Adipocyte (in vitro differentiated cells): ENCODE measurements at regions not wholly inside any gene's neighbourhood (a gene's known extent, or its start where the extent isn't known, plus 50 kb on each side); places are given as distances from the start of the nearest gene placed in this dataset.
"Not testable (repeated sequence)": the region's sequence is repeated elsewhere in the genome, so short reads cannot be mapped to it uniquely, and the experiment has no call there.

Source experiments
- DNase-seq: peaks from one replicate; pipeline ENCODE4 v3.0.0-alpha.2; 2015; ENCODE audit warnings: low read depth
- H3K27me3 ChIP-seq: replicated peaks from 2 replicates; pipeline ENCODE4 v1.7.0; 2013; ENCODE audit warnings: mild to moderate bottlenecking, low read length, moderate library complexity; ENCODE audit not compliant: control insufficient read depth, insufficient read depth
- H3K36me3 ChIP-seq: 2 replicates; pipeline ENCODE4 v1.7.0; 2013; ENCODE audit warnings: low read length, mild to moderate bottlenecking, moderate library complexity; ENCODE audit not compliant: control insufficient read depth, insufficient read depth, severe bottlenecking
- H3K4me1 ChIP-seq: 2 replicates; pipeline ENCODE4 v1.7.0; 2013; ENCODE audit warnings: mild to moderate bottlenecking, low read length, moderate library complexity; ENCODE audit not compliant: control insufficient read depth, insufficient read depth
- H3K4me3 ChIP-seq: 2 replicates; pipeline ENCODE4 v1.7.0; 2013; ENCODE audit warnings: mild to moderate bottlenecking, low read length, moderate library complexity
- H3K9ac ChIP-seq: 2 replicates; pipeline ENCODE4 v1.7.0; 2013; ENCODE audit warnings: mild to moderate bottlenecking, low read length, moderate library complexity
- H3K9me3 ChIP-seq: 2 replicates; pipeline ENCODE4 v1.7.0; 2013; ENCODE audit warnings: mild to moderate bottlenecking, low read length, moderate library complexity; ENCODE audit not compliant: control insufficient read depth

DNA sequence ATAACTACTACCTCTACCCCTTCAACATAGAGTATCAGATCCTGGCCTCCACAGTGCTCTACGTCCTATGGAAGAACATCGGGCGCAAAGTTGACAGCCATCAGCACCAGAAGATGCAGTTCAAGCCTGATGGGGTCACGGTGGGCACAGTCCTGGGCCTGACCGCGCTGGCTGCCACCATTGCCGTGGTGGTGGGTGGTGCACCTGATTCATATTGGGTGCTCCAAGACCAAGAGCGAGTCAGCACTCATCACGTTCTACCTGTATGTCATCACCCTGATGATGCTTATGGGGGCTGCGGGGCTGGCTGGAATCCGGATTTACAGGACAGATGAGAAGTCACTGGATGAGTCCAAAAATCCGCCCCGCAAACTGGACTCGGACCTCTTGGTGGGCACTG is 846.4 kb downstream of the RPIA start:
- H3K36me3 ChIP-seq, H3K27me3 ChIP-seq, DNase-seq, H3K9me3 ChIP-seq, H3K9ac ChIP-seq, H3K4me3 ChIP-seq, H3K4me1 ChIP-seq: not testable (repeated sequence)

DNA sequence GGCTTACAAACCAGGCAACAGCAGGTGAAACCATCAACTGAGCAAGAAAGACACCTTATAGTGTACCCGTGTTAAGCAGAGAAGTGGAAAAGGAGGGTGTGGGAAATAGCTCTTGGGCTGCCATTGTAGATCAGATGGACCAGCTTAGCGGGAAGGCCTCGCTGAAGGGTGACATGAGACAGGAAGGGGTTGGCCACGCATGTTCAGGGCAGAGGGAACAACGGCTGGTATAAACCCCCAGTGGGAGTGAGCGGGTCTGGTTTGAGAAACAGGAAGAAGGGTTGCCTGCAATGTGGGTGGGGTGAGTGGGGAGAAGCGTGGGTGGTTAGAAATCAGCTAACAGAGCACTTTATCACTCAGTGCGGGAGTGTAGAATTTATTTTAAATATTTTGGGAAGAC is 852.6 kb downstream of the RPIA start:
- H3K27me3 ChIP-seq, H3K36me3 ChIP-seq, H3K9ac ChIP-seq, H3K4me1 ChIP-seq, DNase-seq, H3K4me3 ChIP-seq, H3K9me3 ChIP-seq: not testable (repeated sequence)

DNA sequence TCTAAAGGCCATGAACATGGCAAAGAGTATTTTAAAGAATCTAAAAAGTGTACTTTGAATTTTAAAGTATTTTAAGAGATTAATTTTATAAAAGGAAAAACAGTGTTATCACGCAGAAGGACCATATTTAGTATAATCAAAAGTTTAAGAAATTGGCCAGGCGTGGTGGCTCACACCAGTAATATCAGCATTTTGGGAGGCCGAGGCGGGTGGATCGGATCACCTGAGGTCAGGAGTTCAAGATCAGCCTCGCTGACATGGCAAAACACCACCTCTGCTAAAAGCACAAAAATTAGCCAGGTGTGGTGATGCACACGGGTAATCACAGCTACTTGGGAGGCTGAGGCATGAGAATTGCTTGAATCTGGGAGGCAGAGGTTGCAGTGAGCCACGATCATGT is 887.7 kb downstream of the RPIA start:
- DNase-seq, H3K9me3 ChIP-seq, H3K27me3 ChIP-seq, H3K36me3 ChIP-seq, H3K9ac ChIP-seq, H3K4me3 ChIP-seq, H3K4me1 ChIP-seq: not testable (repeated sequence)

DNA sequence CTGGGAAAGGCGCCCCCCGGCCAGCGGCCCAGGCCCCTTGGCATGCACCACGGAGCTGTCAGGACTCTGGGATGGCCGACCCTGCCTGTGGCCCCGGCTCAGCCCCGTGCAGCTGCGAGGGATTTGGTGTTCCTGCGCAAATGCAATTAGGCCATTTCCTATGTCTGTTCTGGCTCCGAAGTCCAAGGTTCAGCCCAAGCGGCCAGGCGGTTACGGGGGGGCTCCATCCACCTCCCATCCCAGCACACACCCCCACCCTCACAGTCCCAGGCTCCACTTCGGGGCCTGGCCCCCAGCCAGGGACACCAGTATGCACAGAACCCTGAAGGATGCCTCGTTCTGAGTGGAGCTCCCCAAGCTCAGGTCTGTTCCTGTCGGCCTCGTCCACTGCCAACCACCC is 891.3 kb downstream of the RPIA start:
- not testable (repeated sequence) for H3K4me3 ChIP-seq, H3K36me3 ChIP-seq, H3K27me3 ChIP-seq, H3K9ac ChIP-seq, H3K9me3 ChIP-seq, H3K4me1 ChIP-seq
- peak; percentile 4 for DNase-seq

DNA sequence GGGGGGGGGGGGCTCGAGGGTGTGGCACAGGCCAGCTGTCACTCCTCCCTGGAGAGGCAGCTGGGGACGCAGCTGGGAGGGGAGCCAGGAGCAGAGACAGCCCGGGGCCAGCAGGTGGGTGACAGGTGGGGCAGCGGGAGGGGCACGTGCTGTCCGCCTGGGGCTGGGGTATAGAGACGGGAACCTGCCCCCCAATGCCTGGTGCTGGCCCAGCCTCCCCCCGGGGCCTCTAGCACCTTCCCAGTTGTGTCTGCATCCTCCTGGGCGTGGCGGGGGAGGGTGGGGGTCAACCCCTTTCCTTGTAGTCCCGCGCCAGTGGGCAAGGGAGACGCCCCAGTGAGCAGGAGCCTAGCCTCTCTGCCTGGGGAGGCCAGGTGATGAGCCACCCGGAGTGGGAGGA is 892.6 kb downstream of the RPIA start:
- H3K4me3 ChIP-seq, H3K4me1 ChIP-seq, H3K27me3 ChIP-seq, DNase-seq, H3K9me3 ChIP-seq, H3K36me3 ChIP-seq: not testable (repeated sequence)
- peak overlapping the region; percentile 56 for H3K9ac ChIP-seq

DNA sequence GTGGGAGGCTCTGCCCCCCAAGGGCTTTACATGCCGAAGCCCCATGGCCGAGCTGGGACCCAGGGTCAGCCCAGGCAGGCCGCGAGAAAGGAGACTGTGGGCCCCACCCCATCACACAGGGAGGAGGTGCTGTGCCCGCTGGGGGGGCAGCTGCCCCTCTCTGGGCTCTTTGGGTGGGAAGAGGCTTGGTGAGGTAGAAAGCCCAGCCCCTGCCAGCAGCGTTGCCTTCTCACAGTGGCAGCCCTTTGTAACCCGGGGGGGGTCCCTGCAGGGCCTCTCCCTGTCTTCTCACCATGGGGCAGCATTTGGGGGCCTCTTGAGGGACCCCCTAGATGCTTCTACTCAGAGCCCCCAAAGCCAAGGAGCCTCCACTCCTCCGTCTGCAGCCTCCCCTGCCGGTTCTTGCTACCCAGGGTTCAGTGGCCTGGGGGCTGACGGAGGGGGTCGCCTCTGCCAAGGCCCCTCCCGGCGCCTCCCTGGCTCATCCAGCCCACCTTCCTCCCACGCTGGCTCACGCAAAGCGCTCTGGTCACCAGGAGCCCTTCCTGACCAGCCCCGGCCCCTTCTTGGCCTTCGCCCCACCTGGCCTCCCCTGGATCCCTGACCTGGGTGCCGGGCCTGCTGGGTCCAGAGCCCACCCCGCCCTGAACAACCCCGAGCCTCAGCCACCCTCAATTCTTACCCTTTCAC is 893.5 kb downstream of the RPIA start:
- DNase-seq, H3K27me3 ChIP-seq, H3K4me1 ChIP-seq, H3K9me3 ChIP-seq, H3K36me3 ChIP-seq: not testable (repeated sequence)
- Histone ChIP-seq H3K4me3 (peak overlapping the region; percentile 78), H3K9ac (peak overlapping the region; percentile 78)

DNA sequence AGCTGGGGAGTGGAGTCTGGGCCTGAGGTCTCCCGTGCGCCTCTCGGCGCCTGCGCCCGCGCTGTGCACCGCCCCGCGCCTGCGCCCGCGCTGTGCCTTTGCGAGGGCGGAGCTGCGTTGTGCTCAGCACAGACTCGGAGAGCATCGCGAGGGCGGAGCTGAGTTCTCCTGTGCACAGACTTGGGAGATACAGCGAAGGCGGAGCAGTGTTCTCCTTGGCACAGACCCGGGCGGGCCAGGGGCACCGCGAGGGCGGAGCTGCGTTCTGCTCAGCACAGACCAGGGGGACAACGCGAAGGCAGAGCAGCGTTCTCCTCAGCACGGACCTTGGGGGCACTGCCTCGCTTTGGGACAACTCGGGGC is 894.1 kb downstream of the RPIA start:
- H3K36me3 ChIP-seq, H3K9me3 ChIP-seq, H3K27me3 ChIP-seq, H3K4me1 ChIP-seq: not testable (repeated sequence)
- DNase-seq = peak; percentile 47
- Histone ChIP-seq H3K4me3 (peak overlapping the region; percentile 78), H3K9ac (peak overlapping the region; percentile 78)

DNA sequence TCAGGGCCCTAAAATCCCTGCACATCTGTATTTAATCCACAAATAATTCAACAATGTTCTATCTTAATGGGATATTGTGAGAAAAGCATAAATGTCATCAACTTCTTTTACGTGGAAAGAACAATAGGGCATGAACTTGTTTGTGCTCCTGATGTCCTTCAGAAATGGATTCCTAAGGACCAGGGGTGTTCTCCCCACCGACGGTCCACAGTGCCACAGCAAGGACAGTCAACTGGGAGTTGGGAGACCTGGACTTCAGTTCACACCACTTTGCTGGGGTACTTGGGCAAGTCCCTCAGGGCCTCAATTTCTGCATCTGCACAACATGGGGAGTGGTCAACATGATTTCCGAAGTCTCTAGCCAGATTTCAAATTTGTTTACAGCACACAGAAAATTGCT is 908.4 kb downstream of the RPIA start:
- H3K4me1 ChIP-seq, H3K9me3 ChIP-seq, H3K9ac ChIP-seq, DNase-seq, H3K27me3 ChIP-seq, H3K4me3 ChIP-seq, H3K36me3 ChIP-seq: not testable (repeated sequence)

DNA sequence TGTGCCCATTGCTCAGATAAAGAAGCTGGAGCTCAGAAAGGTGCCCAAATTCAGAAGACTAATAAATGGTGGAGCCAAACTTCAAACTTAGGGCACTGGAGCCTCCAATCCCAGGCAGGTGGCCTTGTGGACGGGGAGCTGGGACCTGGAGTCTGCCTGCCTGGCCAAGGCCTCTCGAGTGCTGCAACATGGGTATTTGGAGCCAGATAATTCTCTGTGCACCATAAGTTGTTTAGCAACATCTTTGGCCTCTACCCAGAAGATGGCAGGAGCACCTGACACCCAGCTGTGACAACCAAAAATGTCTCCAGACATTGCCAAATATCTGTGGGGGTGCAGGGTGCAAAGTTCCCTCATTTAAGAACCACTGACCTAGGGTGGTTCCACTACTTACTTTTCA is 915.0 kb downstream of the RPIA start:
- H3K27me3 ChIP-seq = peaks cover 11% of the 10 kb centered on the region
- H3K9me3 ChIP-seq, DNase-seq, H3K4me3 ChIP-seq, H3K4me1 ChIP-seq, H3K36me3 ChIP-seq, H3K9ac ChIP-seq: not testable (repeated sequence)

DNA sequence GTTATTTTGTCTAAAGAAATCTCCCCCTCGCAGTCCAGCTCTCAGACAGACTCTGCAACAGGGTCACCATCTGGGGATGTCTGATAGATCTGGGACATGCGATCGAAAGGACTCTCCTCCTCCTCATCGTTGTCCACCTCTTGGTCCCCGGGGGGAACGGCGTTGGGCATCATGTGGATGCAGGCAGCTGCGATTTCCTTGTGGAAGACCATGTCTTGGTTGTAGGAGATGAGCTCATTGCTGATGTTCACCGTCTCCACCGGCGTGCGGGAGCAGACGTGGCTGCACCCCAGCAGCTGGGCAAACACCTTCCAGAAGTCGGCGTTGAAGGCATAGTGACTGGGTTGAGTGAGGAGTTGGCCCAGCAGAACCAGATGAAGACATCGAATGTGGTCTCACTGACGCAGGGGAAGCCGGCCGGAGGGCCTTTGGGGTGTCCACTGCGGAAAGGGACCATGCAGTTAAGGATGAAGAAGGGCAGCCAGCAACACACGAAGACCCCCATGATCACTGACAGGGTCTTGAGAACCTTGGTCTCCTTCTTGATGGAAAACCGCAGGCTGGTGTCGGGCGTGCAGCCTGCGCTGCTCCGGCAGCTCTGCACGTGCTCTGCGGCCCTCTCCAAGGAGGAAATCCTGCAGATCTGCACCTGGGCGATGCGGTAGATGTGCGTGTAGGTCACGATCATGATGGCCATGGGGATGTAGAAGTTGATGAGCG is 918.9 kb downstream of the RPIA start:
- H3K36me3 ChIP-seq, DNase-seq, H3K4me1 ChIP-seq: not testable (repeated sequence)

DNA sequence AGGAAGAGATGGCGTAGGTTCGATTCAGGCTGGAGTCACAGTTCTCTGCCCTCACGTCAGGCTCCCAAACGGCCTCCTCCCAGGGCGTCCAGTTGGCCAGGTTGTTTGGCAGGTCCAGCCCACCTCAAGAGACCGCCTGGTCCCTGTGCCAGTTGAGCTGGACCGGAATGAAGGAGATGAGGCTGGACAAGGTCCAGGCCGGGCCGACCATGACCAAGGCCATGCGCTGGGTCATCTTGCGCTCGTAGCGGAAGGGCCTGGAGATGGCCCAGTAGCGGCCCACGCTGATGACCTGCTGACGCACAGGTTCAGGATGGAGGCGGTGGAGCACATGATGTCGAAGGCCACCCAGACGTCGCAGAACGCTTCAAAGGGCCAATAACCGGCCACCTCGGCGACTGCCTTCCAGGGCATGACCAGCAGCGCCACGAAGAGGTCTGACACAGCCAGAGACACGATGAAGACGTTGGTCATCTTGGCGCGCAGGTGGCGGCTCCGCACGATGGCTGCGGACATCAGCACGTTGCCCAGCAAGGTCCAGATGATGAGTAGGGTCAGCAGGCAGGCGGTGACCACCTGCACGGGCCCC is 919.5 kb downstream of the RPIA start:
- not testable (repeated sequence) for H3K4me1 ChIP-seq, DNase-seq, H3K9me3 ChIP-seq, H3K4me3 ChIP-seq, H3K36me3 ChIP-seq, H3K9ac ChIP-seq
- H3K27me3 ChIP-seq = peaks cover 11% of the 10 kb centered on the region

More for the DNA sequence above, 918.9 kb downstream of the RPIA start:
- H3K9me3 ChIP-seq, H3K4me3 ChIP-seq, H3K9ac ChIP-seq: not testable (repeated sequence)
- peaks cover 11% of the 10 kb centered on the region for H3K27me3 ChIP-seq
